GM23248 (cell line): ENCODE measurements at regions not wholly inside any gene's neighbourhood (a gene's known extent, or its start where the extent isn't known, plus 50 kb on each side); places are given as distances from the start of the nearest gene placed in this dataset.

ENCODE experiments used
- DNase-seq: peaks from one replicate; pipeline ENCODE4 v3.0.0-alpha.2; 2015
- H2AFZ ChIP-seq: fragments of 200-600 bp; sonication (generic); 2 replicates; pipeline ENCODE4 v1.6.1; 2016; ENCODE audit warnings: antibody characterized with exemption
- H3F3A ChIP-seq: fragments of 200-600 bp; sonication (generic); 2 replicates; pipeline ENCODE4 v1.6.1; 2016; ENCODE audit warnings: mild to moderate bottlenecking, antibody characterized with exemption, mixed run types; ENCODE audit not compliant: insufficient read depth
- H3K27ac ChIP-seq: fragments of 200-600 bp; sonication (generic); 2 replicates; pipeline ENCODE4 v1.5.1; 2016; ENCODE audit warnings: mild to moderate bottlenecking
- H3K27me3 ChIP-seq: fragments of 200-600 bp; sonication (generic); replicated peaks from 2 replicates; pipeline ENCODE4 v1.6.1; 2016; ENCODE audit warnings: mild to moderate bottlenecking; ENCODE audit not compliant: insufficient read depth
- H3K36me3 ChIP-seq: fragments of 200-600 bp; sonication (generic); 2 replicates; pipeline ENCODE4 v1.6.1; 2016; ENCODE audit warnings: low read depth, mild to moderate bottlenecking
- H3K4me1 ChIP-seq: fragments of 200-600 bp; sonication (generic); 2 replicates; pipeline ENCODE4 v1.6.1; 2016; ENCODE audit warnings: mild to moderate bottlenecking; ENCODE audit not compliant: insufficient read depth
- H3K4me2 ChIP-seq: fragments of 200-600 bp; sonication (generic); one replicate; pipeline ENCODE4 v1.6.1; 2016; ENCODE audit warnings: mild to moderate bottlenecking; ENCODE audit not compliant: unreplicated experiment
- H3K4me3 ChIP-seq: fragments of 200-600 bp; sonication (generic); 2 replicates; pipeline ENCODE4 v1.5.1; 2016; ENCODE audit warnings: mild to moderate bottlenecking
- H3K79me2 ChIP-seq: fragments of 200-600 bp; sonication (generic); 2 replicates; pipeline ENCODE4 v1.6.1; 2016; ENCODE audit warnings: mild to moderate bottlenecking; ENCODE audit not compliant: insufficient read depth
- H3K9ac ChIP-seq: fragments of 200-600 bp; sonication (generic); 2 replicates; pipeline ENCODE4 v1.6.1; 2016; ENCODE audit warnings: mild to moderate bottlenecking
- H3K9me2 ChIP-seq: fragments of 200-600 bp; sonication (generic); 2 replicates; pipeline ENCODE4 v1.6.1; 2016; ENCODE audit warnings: mixed run types, mild to moderate bottlenecking, moderate library complexity; ENCODE audit not compliant: insufficient read depth
- H3K9me3 ChIP-seq: fragments of 200-600 bp; sonication (generic); one replicate; pipeline ENCODE4 v1.6.1; 2017; ENCODE audit warnings: low read depth
- H4K20me1 ChIP-seq: fragments of 200-600 bp; sonication (generic); 2 replicates; pipeline ENCODE4 v1.6.0; 2016; ENCODE audit not compliant: insufficient read depth
- EZH2 ChIP-seq: fragments of 200-600 bp; sonication (generic); IDR thresholded peaks from 2 replicates; pipeline ENCODE4 v1.6.1; 2018; ENCODE audit warnings: antibody characterized with exemption, mild to moderate bottlenecking; ENCODE audit not compliant: insufficient read depth, poor library complexity, severe bottlenecking
- EZH2phosphoT487 ChIP-seq: fragments of 200-600 bp; sonication (generic); IDR thresholded peaks from 2 replicates; pipeline ENCODE4 v1.6.1; 2018; ENCODE audit warnings: antibody characterized with exemption, moderate library complexity, mild to moderate bottlenecking, low read depth; ENCODE audit not compliant: insufficient read depth
- WGBS, 2 experiments: methylation state at CpG; one replicate each; pipeline ENCODE4 v1.1.6; 2015 to 2017; ENCODE audit warnings: low lambda C conversion rate in 2 of 2, low coverage in 1 of 2; ENCODE audit errors: missing lambda C conversion rate in 2 of 2; 5-methylcytosine and 5-hydroxymethylcytosine counted together
- in situ Hi-C: fragments of 300-500 bp; cut with MboI; formaldehyde crosslinking; loops from 2 replicates; pipeline ENCODE4 v1.15.0; 2020

DNA sequence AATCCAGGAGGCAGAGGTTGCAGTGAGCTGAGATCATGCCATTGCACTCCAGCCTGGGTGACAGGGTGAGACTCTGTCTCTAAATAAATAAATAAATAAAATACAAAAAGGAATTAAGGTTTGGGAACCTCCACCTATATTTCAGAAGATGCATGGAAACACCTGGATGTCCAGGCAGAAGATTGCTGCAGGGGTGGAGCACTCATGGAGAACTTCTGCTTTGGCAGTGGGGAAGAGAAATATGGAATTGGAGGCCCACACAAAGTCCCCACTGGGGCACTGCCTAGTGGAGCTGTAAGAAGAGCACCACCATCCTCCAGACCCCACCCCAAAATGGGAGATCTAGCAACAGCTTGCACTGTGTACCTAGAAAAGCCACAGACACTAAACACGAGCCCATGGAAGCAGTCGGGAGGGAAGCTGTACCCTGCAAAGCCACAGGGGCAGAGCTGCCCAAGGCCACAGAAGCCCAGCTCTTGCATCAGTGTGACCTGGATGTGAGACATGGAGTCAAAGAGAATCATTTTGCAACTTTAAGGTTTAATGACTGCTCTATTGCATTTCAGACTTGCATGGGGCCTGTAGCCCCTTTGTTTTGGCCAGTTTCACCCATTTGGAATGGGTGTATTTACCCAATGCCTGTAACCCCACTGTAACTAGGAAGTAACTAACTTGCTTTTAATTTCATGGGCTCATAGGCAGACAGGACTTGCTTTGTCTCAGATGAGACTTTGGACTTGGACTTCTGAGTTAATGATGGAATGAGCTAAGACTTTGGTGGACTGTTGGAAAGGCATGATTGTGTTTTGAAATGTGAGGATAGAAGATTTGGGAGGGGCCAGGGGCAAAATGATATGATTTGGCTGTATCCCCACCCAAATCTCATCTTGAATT is 265.3 kb downstream of the ZEB2 start:
- no peak overlapping the region for H2AFZ ChIP-seq
- 0 out of 2 replicates have a peak, but pooled peaks cover 5% of the 10 kb centered on the region for H3K79me2 ChIP-seq
- H4K20me1 ChIP-seq, result no peaks in the 10 kb centered on the region
- H3F3A ChIP-seq, result no peaks in the 10 kb centered on the region; the same call in 1 of the 2 replicates
- DNase-seq, result no peak
- peaks cover 6% of the 10 kb centered on the region for H3K9me3 ChIP-seq
- no peak overlapping the region for H3K9ac ChIP-seq
- H3K9me2 ChIP-seq, result no peaks in the 10 kb centered on the region
- H3K27me3 ChIP-seq, result no peaks in the 10 kb centered on the region
- WGBS, 2 experiments, result 93 to 100% methylated on average over 2 of the region's 2 CpGs
- peaks cover 9% of the 10 kb centered on the region for H3K4me1 ChIP-seq
- in situ Hi-C loops, result no loop called here
- TF ChIP-seq EZH2, result no peak
- TF ChIP-seq EZH2phosphoT487, result no peak
- no peak overlapping the region for H3K4me3 ChIP-seq
- H3K27ac ChIP-seq, result no peak overlapping the region
- H3K4me2 ChIP-seq, result no peak overlapping the region
- peaks cover 12% of the 10 kb centered on the region for H3K36me3 ChIP-seq

GRCh38 chr2:144253743-144254142 is 266.2 kb downstream of the ZEB2 start:
- Histone ChIP-seq H3K4me1 (peaks cover 15% of the 10 kb centered on the region), H3K27me3 (no peaks in the 10 kb centered on the region), H3K4me2 (no peak overlapping the region), H4K20me1 (no peaks in the 10 kb centered on the region), H3K9me2 (no peaks in the 10 kb centered on the region), H3K36me3 (peaks cover 12% of the 10 kb centered on the region), H2AFZ (no peak overlapping the region), H3K27ac (no peak overlapping the region), H3F3A (no peaks in the 10 kb centered on the region; the same call in 1 of the 2 replicates), H3K9me3 (peaks cover 5% of the 10 kb centered on the region), H3K4me3 (no peak overlapping the region), H3K9ac (no peak overlapping the region), H3K79me2 (0 out of 2 replicates have a peak, but pooled peaks cover 5% of the 10 kb centered on the region)
- DNase-seq, result no peak
- TF ChIP-seq EZH2phosphoT487, result no peak
- TF ChIP-seq EZH2, result no peak
- WGBS, 2 experiments, result 77 to 82% methylated on average over 4 of the region's 4 CpGs
- in situ Hi-C loops, result no loop called here

DNA sequence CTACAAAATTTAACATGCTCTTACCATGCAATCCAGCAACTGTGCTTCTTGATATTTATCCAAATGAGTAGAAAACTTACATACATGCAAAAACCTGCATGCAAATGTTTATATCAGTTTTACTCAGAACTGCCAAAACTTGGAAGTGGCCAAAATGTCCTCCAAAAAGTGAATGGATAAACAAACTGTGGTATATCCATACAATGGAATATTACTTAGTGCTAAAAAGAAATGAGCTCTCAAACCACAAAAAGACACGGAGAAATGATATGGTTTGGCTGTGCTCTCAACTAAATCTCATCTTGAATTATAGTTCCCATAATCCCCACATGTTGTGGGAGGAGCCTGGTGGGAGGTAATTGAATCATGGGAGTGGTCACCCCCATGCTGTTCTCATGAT is 267.2 kb downstream of the ZEB2 start:
- no peaks in the 10 kb centered on the region for H4K20me1 ChIP-seq
- WGBS, 2 experiments, result 90 to 95% methylated on average over 1 of the region's 1 CpG
- H3K9ac ChIP-seq, result no peak overlapping the region
- no peak overlapping the region for H3K4me2 ChIP-seq
- H3K4me1 ChIP-seq, result peaks cover 22% of the 10 kb centered on the region
- no peaks in the 10 kb centered on the region; the same call in 1 of the 2 replicates for H3F3A ChIP-seq
- H2AFZ ChIP-seq, result no peak overlapping the region
- H3K27me3 ChIP-seq, result no peaks in the 10 kb centered on the region
- no peak overlapping the region for H3K4me3 ChIP-seq
- no peak overlapping the region for H3K27ac ChIP-seq
- H3K36me3 ChIP-seq, result peaks cover 1% of the 10 kb centered on the region; the same call in 1 of the 2 replicates
- in situ Hi-C loops, result no loop called here
- DNase-seq, result no peak
- TF ChIP-seq EZH2 (no peak), EZH2phosphoT487 (no peak)
- 0 out of 2 replicates have a peak, but pooled peaks cover 5% of the 10 kb centered on the region for H3K79me2 ChIP-seq
- H3K9me2 ChIP-seq, result no peaks in the 10 kb centered on the region
- no peaks in the 10 kb centered on the region for H3K9me3 ChIP-seq

DNA sequence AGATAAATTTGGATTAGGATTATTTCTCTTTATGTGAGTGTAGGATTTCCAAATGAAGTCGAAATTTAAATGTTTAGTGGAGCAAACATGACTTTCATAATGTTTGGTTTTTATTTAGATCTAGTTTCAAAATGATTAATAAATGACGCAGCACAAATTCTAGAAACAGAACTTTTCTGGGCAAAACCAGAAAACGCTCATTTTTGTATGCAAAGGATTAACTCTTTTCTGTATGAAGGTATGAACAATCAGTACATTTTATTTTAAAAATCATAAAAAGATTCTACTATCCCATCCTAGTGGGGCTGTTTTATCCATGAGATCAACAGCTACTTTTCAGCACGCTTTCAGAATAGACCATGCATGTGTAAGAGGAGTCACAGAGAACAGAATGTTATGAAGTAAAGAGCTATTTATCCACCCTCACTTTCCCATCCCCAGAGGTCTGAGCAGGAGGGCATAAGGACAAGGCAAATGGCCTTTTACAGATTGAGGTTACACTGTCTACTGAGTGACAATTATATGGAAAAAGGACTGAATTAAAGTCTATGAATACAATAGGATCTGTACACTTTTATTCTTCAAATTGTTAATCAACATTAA is 270.8 kb downstream of the ZEB2 start:
- TF ChIP-seq EZH2, result no peak
- TF ChIP-seq EZH2phosphoT487, result no peak
- H3K9ac ChIP-seq, result peak overlapping the region; percentile 65
- peak overlapping the region; percentile 74 for H2AFZ ChIP-seq
- peaks cover 13% of the 10 kb centered on the region for H3K4me1 ChIP-seq
- H3K27ac ChIP-seq, result peak overlapping the region; percentile 33
- H3K27me3 ChIP-seq, result no peaks in the 10 kb centered on the region
- in situ Hi-C loops, result no loop called here
- H3K79me2 ChIP-seq, result 0 out of 2 replicates have a peak, but pooled peaks cover 5% of the 10 kb centered on the region
- H3K9me2 ChIP-seq, result no peaks in the 10 kb centered on the region
- H3K4me3 ChIP-seq, result peak overlapping the region; percentile 50
- peak; percentile 48 for DNase-seq
- H3K4me2 ChIP-seq, result peak overlapping the region; percentile 64
- WGBS, 2 experiments, result 6 to 9% methylated on average over 4 of the region's 4 CpGs
- no peaks in the 10 kb centered on the region for H3F3A ChIP-seq
- H4K20me1 ChIP-seq, result no peaks in the 10 kb centered on the region
- H3K36me3 ChIP-seq, result no peaks in the 10 kb centered on the region
- H3K9me3 ChIP-seq, result no peaks in the 10 kb centered on the region
